IPS-18a (cell line): ENCODE measurements at regions not wholly inside any gene's neighbourhood (a gene's known extent, or its start where the extent isn't known, plus 50 kb on each side); places are given as distances from the start of the nearest gene placed in this dataset.
A peak's percentile ranks its signal among the peaks of the same experiment; 100 is the strongest.

Experiments used
- H3K27ac ChIP-seq: one replicate; pipeline ENCODE4 v1.5.1; 2013; ENCODE audit warnings: low read length
- H3K27me3 ChIP-seq: one replicate; pipeline ENCODE4 v1.6.1; 2013; ENCODE audit warnings: mild to moderate bottlenecking, low read length; ENCODE audit not compliant: control insufficient read depth, insufficient read depth
- H3K36me3 ChIP-seq: one replicate; pipeline ENCODE4 v1.6.1; 2013; ENCODE audit warnings: low read depth, low read length; ENCODE audit not compliant: control insufficient read depth
- H3K4me1 ChIP-seq: one replicate; pipeline ENCODE4 v1.6.1; 2013; ENCODE audit warnings: low read depth, low read length; ENCODE audit not compliant: control insufficient read depth
- H3K4me3 ChIP-seq: one replicate; pipeline ENCODE4 v1.5.1; 2013; ENCODE audit warnings: low read length
- H3K9ac ChIP-seq: one replicate; pipeline ENCODE4 v1.6.1; 2013; ENCODE audit warnings: mild to moderate bottlenecking, low read length, moderate library complexity
- H3K9me3 ChIP-seq: one replicate; pipeline ENCODE4 v1.6.1; 2013; ENCODE audit warnings: low read depth, low read length; ENCODE audit not compliant: control insufficient read depth

GRCh38 chr9:28921857-28922500, 1348.7 kb upstream of the C9orf72 start:
- H3K27me3 ChIP-seq = no peaks in the 10 kb centered on the region
- no peak overlapping the region for H3K27ac ChIP-seq
- no peak overlapping the region for H3K4me3 ChIP-seq
- no peaks in the 10 kb centered on the region for H3K9me3 ChIP-seq
- no peak overlapping the region for H3K9ac ChIP-seq
- no peaks in the 10 kb centered on the region for H3K36me3 ChIP-seq
- H3K4me1 ChIP-seq = peaks cover 10% of the 10 kb centered on the region

- H3K4me3 ChIP-seq = no peak overlapping the region
- H3K36me3 ChIP-seq = no peaks in the 10 kb centered on the region
- H3K27ac ChIP-seq = no peak overlapping the region
- H3K9ac ChIP-seq = no peak overlapping the region
- H3K4me1 ChIP-seq = peaks cover 10% of the 10 kb centered on the region
- no peaks in the 10 kb centered on the region for H3K27me3 ChIP-seq
- H3K9me3 ChIP-seq = no peaks in the 10 kb centered on the region
These were observed 1349.6 kb upstream of the C9orf72 start for GRCh38 chr9:28922891-28923290.

- Histone ChIP-seq H3K4me1 (peaks cover 10% of the 10 kb centered on the region), H3K36me3 (no peaks in the 10 kb centered on the region), H3K27ac (no peak overlapping the region), H3K9me3 (no peaks in the 10 kb centered on the region), H3K9ac (no peak overlapping the region), H3K27me3 (no peaks in the 10 kb centered on the region), H3K4me3 (no peak overlapping the region)
These were observed 1350.1 kb upstream of the C9orf72 start for GRCh38 chr9:28923351-28923750.

- no peak overlapping the region for H3K4me3 ChIP-seq
- H3K9me3 ChIP-seq = no peaks in the 10 kb centered on the region
- H3K4me1 ChIP-seq = peaks cover 20% of the 10 kb centered on the region
- no peaks in the 10 kb centered on the region for H3K36me3 ChIP-seq
- H3K27me3 ChIP-seq = no peaks in the 10 kb centered on the region
- no peak overlapping the region for H3K9ac ChIP-seq
- no peak overlapping the region for H3K27ac ChIP-seq
These were observed 1351.9 kb upstream of the C9orf72 start for GRCh38 chr9:28925157-28925556.

GRCh38 chr9:28926306-28926705, 1353.0 kb upstream of the C9orf72 start:
- Histone ChIP-seq H3K27me3 (no peaks in the 10 kb centered on the region), H3K4me1 (peaks cover 26% of the 10 kb centered on the region), H3K9ac (no peak overlapping the region), H3K4me3 (no peak overlapping the region), H3K27ac (no peak overlapping the region), H3K9me3 (no peaks in the 10 kb centered on the region), H3K36me3 (no peaks in the 10 kb centered on the region)

GRCh38 chr9:28927691-28928090, 1354.4 kb upstream of the C9orf72 start:
- no peak overlapping the region for H3K27ac ChIP-seq
- H3K4me1 ChIP-seq = peaks cover 25% of the 10 kb centered on the region
- no peak overlapping the region for H3K9ac ChIP-seq
- no peak overlapping the region for H3K4me3 ChIP-seq
- H3K27me3 ChIP-seq = no peaks in the 10 kb centered on the region
- H3K36me3 ChIP-seq = no peaks in the 10 kb centered on the region
- H3K9me3 ChIP-seq = no peaks in the 10 kb centered on the region

- Histone ChIP-seq H3K27ac (no peak overlapping the region), H3K27me3 (no peaks in the 10 kb centered on the region), H3K9ac (no peak overlapping the region), H3K9me3 (no peaks in the 10 kb centered on the region), H3K36me3 (no peaks in the 10 kb centered on the region), H3K4me1 (peaks cover 21% of the 10 kb centered on the region), H3K4me3 (no peak overlapping the region)
These were observed 1356.2 kb upstream of the C9orf72 start for GRCh38 chr9:28929433-28929832.

- Histone ChIP-seq H3K36me3 (no peaks in the 10 kb centered on the region), H3K27me3 (no peaks in the 10 kb centered on the region), H3K4me3 (no peak overlapping the region), H3K9me3 (no peaks in the 10 kb centered on the region), H3K27ac (no peak overlapping the region), H3K4me1 (peaks cover 26% of the 10 kb centered on the region), H3K9ac (no peak overlapping the region)
These were observed 1357.5 kb upstream of the C9orf72 start for GRCh38 chr9:28930766-28931165.

GRCh38 chr9:28934111-28934510, 1360.8 kb upstream of the C9orf72 start:
- Histone ChIP-seq H3K9me3 (no peaks in the 10 kb centered on the region), H3K9ac (no peak overlapping the region), H3K4me3 (no peak overlapping the region), H3K36me3 (no peaks in the 10 kb centered on the region), H3K4me1 (peaks cover 24% of the 10 kb centered on the region), H3K27me3 (no peaks in the 10 kb centered on the region), H3K27ac (no peak overlapping the region)

GRCh38 chr9:28938981-28939380, 1365.7 kb upstream of the C9orf72 start:
- Histone ChIP-seq H3K27me3 (no peaks in the 10 kb centered on the region), H3K27ac (no peak overlapping the region), H3K4me3 (no peak overlapping the region), H3K9me3 (no peaks in the 10 kb centered on the region), H3K4me1 (peaks cover 49% of the 10 kb centered on the region), H3K36me3 (no peaks in the 10 kb centered on the region), H3K9ac (no peak overlapping the region)

- H3K9ac ChIP-seq = no peak overlapping the region
- peaks cover 37% of the 10 kb centered on the region for H3K4me1 ChIP-seq
- H3K36me3 ChIP-seq = no peaks in the 10 kb centered on the region
- peak overlapping the region; percentile 9 for H3K4me3 ChIP-seq
- no peak overlapping the region for H3K27ac ChIP-seq
- H3K9me3 ChIP-seq = no peaks in the 10 kb centered on the region
- H3K27me3 ChIP-seq = no peaks in the 10 kb centered on the region
These were observed 1368.6 kb upstream of the C9orf72 start for GRCh38 chr9:28941856-28942255.

- Histone ChIP-seq H3K4me3 (no peak overlapping the region), H3K9ac (no peak overlapping the region), H3K27me3 (no peaks in the 10 kb centered on the region), H3K9me3 (no peaks in the 10 kb centered on the region), H3K36me3 (no peaks in the 10 kb centered on the region), H3K4me1 (peaks cover 37% of the 10 kb centered on the region), H3K27ac (no peak overlapping the region)
These were observed 1369.7 kb upstream of the C9orf72 start for GRCh38 chr9:28942941-28943340.
